HEK293T (cell line): ENCODE measurements at regions not wholly inside any gene's neighbourhood (a gene's known extent, or its start where the extent isn't known, plus 50 kb on each side); places are given as distances from the start of the nearest gene placed in this dataset.

ENCODE experiments used
- BHLHE40 ChIP-seq: fragments of 450-650 bp; IDR thresholded peaks from 2 replicates; pipeline ENCODE4 v1.6.1; 2016; ENCODE audit warnings: mild to moderate bottlenecking, moderate library complexity, borderline replicate concordance
- FOXM1 ChIP-seq: fragments of 450-650 bp; IDR thresholded peaks from 2 replicates; pipeline ENCODE4 v1.6.1; 2017; ENCODE audit warnings: mild to moderate bottlenecking, borderline replicate concordance
- HDGF ChIP-seq: fragments of 450-650 bp; IDR thresholded peaks from 2 replicates; pipeline ENCODE4 v1.6.1; 2017; ENCODE audit warnings: antibody characterized with exemption, borderline replicate concordance

GRCh38 chr6:119542037-119542436 is 192.5 kb upstream of the MAN1A1 start:
- TF ChIP-seq BHLHE40 (no peak), HDGF (no peak), FOXM1 (no peak)
